ENCODE measurements at regions not wholly inside any gene's neighbourhood (a gene's known extent, or its start where the extent isn't known, plus 50 kb on each side); places are given as distances from the start of the nearest gene placed in this dataset.

DNA sequence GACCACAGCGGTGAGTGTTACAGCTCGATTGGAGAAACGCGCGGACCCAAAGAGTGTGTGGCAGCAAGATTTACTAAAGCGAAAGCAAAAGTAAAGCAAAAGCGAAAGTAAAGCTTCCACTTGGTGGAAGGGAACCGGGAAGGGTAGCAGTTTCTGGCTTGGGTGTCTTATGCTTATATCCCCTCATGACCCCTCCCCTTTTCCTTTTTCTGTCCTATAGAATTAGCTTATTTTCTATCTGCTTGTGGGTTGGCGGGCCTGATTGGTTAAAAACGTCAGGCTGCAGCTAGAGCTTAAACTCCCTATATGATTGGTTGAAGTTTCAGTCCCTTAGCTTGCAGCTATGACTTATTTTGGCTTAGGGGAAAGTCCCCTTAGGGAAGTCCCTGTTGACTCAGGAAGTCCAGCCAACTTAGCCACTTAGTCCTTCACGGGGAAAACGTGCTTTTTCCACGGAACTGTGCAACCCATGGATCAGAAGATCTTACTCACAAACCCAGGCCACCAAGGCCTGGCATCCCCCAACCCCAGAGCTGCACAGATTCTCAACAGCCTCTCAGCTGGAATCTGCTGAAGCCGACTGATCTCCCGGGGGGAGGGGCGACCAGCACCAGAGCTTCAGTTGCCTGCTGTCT, 114.2 kb upstream of the ADAMTS16 start:
- TF ChIP-seq POLR2AphosphoS5 (IDR thresholded peaks at IDR 0.05; ENCODE audit: low read depth) (no peak), GABPA (IDR thresholded peaks at IDR 0.05; ENCODE audit: low read depth) (no peak), SPI1 (IDR thresholded peaks at IDR 0.05; ENCODE audit: borderline replicate concordance, low read depth) (no peak)
- TF ChIP-seq, protein P1, sequence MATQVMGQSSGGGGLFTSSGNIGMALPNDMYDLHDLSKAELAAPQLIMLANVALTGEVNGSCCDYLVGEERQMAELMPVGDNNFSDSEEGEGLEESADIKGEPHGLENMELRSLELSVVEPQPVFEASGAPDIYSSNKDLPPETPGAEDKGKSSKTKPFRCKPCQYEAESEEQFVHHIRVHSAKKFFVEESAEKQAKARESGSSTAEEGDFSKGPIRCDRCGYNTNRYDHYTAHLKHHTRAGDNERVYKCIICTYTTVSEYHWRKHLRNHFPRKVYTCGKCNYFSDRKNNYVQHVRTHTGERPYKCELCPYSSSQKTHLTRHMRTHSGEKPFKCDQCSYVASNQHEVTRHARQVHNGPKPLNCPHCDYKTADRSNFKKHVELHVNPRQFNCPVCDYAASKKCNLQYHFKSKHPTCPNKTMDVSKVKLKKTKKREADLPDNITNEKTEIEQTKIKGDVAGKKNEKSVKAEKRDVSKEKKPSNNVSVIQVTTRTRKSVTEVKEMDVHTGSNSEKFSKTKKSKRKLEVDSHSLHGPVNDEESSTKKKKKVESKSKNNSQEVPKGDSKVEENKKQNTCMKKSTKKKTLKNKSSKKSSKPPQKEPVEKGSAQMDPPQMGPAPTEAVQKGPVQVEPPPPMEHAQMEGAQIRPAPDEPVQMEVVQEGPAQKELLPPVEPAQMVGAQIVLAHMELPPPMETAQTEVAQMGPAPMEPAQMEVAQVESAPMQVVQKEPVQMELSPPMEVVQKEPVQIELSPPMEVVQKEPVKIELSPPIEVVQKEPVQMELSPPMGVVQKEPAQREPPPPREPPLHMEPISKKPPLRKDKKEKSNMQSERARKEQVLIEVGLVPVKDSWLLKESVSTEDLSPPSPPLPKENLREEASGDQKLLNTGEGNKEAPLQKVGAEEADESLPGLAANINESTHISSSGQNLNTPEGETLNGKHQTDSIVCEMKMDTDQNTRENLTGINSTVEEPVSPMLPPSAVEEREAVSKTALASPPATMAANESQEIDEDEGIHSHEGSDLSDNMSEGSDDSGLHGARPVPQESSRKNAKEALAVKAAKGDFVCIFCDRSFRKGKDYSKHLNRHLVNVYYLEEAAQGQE (IDR thresholded peaks at IDR 0.05; ENCODE audit: insufficient replicate concordance, low read depth): no peak
- TF ChIP-seq, protein P2, sequence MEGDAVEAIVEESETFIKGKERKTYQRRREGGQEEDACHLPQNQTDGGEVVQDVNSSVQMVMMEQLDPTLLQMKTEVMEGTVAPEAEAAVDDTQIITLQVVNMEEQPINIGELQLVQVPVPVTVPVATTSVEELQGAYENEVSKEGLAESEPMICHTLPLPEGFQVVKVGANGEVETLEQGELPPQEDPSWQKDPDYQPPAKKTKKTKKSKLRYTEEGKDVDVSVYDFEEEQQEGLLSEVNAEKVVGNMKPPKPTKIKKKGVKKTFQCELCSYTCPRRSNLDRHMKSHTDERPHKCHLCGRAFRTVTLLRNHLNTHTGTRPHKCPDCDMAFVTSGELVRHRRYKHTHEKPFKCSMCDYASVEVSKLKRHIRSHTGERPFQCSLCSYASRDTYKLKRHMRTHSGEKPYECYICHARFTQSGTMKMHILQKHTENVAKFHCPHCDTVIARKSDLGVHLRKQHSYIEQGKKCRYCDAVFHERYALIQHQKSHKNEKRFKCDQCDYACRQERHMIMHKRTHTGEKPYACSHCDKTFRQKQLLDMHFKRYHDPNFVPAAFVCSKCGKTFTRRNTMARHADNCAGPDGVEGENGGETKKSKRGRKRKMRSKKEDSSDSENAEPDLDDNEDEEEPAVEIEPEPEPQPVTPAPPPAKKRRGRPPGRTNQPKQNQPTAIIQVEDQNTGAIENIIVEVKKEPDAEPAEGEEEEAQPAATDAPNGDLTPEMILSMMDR (IDR thresholded peaks at IDR 0.05; ENCODE audit: insufficient read depth, low read length): no peak
- H3K27me3 ChIP-seq (ENCODE audit: insufficient read depth, poor library complexity, severe bottlenecking): no peaks in the 10 kb centered on the region
- H3K4me3 ChIP-seq (replicated peaks; ENCODE audit: insufficient read depth, low read length): no peak overlapping the region
- DNase-seq (ENCODE audit: low read depth in 1 of 2, low spot score in 1 of 2): no peak
- H3K27ac ChIP-seq (replicated peaks): no peak overlapping the region

DNA sequence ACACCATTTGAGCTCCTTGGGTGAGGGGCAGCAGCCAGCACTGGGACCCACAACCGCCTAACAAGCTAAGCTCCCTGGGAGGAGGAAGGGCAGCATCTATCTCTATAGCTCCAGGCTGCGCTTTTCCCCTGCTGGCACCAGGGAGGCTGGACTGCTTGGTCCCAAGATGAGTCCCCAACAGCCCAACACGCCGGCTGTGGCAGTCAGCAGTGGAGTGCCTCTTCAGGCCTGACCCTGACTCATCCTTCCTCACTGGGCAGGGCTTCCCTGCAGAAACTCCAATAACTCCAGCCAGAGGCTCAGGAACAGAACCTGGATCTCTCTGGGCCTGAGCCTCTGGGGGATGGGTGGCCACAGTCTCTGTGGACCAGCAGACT, 113.7 kb upstream of the ADAMTS16 start:
- DNase-seq (ENCODE audit: low read depth in 1 of 2, low spot score in 1 of 2): no peak
- no peak overlapping the region for H3K4me3 ChIP-seq (replicated peaks; ENCODE audit: insufficient read depth, low read length)

DNA sequence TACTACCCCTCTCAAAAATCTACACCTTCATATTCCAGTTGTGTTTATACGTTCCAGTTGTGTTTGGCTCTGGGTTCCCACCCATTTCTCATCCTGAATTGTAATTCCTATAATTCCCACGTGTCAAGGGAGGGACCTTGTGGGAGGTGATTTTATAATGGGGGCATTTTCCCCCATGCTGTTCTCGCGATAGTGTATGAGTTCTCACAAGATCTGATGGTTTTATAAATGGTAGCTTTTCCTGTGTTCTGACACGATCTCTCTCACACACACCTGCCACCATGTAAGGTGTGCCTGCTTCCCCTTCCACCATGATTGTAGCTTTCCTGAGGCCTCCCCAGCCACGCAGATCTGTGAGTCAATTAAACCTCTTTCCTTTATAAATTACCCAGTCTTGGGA, 108.5 kb upstream of the ADAMTS16 start:
- no peak overlapping the region for H3K4me3 ChIP-seq (replicated peaks; ENCODE audit: insufficient read depth, low read length)
- no peak overlapping the region for H3K27ac ChIP-seq (replicated peaks)
- TF ChIP-seq POLR2AphosphoS5 (IDR thresholded peaks at IDR 0.05; ENCODE audit: low read depth) (no peak), SPI1 (IDR thresholded peaks at IDR 0.05; ENCODE audit: borderline replicate concordance, low read depth) (no peak)
- TF ChIP-seq, protein P1 (IDR thresholded peaks at IDR 0.05; ENCODE audit: insufficient replicate concordance, low read depth): no peak
- DNase-seq (ENCODE audit: low read depth in 1 of 2, low spot score in 1 of 2): no peak
- no peaks in the 10 kb centered on the region for H3K27me3 ChIP-seq (ENCODE audit: insufficient read depth, poor library complexity, severe bottlenecking)

More for the DNA sequence above, 113.7 kb upstream of the ADAMTS16 start:
- Histone ChIP-seq H3K27me3 (ENCODE audit: insufficient read depth, poor library complexity, severe bottlenecking) (no peaks in the 10 kb centered on the region), H3K27ac (replicated peaks) (no peak overlapping the region)
- TF ChIP-seq GABPA (IDR thresholded peaks at IDR 0.05; ENCODE audit: low read depth) (no peak), POLR2AphosphoS5 (IDR thresholded peaks at IDR 0.05; ENCODE audit: low read depth) (no peak), SPI1 (IDR thresholded peaks at IDR 0.05; ENCODE audit: borderline replicate concordance, low read depth) (no peak)

DNA sequence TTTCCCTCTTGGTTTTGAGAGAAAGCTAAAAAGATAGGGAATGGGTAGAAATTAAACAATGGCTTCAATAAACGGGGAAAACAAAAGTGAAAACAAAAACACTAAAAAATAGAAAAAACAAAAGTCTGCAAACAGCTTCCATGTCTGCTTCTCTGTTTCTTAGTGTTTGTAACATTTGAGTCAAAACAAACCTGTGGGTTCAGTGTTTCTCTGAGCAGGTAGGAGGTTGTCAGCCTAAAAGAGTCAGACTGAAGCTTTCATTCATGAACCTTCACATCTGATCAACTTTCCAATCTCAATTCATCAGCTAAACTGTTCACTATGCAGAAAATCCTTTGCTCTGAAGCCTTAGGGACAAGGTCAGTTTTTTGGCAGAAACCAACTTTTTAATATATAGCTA, 102.5 kb upstream of the ADAMTS16 start:
- TF ChIP-seq, protein P1 (IDR thresholded peaks at IDR 0.05; ENCODE audit: insufficient replicate concordance, low read depth): no peak
- TF ChIP-seq, protein P2 (IDR thresholded peaks at IDR 0.05; ENCODE audit: insufficient read depth, low read length): no peak
- TF ChIP-seq SPI1 (IDR thresholded peaks at IDR 0.05; ENCODE audit: borderline replicate concordance, low read depth) (no peak), GABPA (IDR thresholded peaks at IDR 0.05; ENCODE audit: low read depth) (no peak), POLR2AphosphoS5 (IDR thresholded peaks at IDR 0.05; ENCODE audit: low read depth) (no peak)
- Histone ChIP-seq H3K27ac (replicated peaks) (no peak overlapping the region), H3K4me3 (replicated peaks; ENCODE audit: insufficient read depth, low read length) (no peak overlapping the region), H3K27me3 (ENCODE audit: insufficient read depth, poor library complexity, severe bottlenecking) (no peaks in the 10 kb centered on the region)
- no peak for DNase-seq (ENCODE audit: low read depth in 1 of 2, low spot score in 1 of 2)
